Natural killer cell (primary cell): ENCODE measurements at regions not wholly inside any gene's neighbourhood (a gene's known extent, or its start where the extent isn't known, plus 50 kb on each side); places are given as distances from the start of the nearest gene placed in this dataset.

Source experiments
- ATAC-seq, 3 donors: fragments of 150-1000 bp in 2 of 3; fragments of 200-7000 bp in 1 of 3; cut with Tn5 transposase; 1 replicate in 1 of 3; 2 replicates in 2 of 3; pipeline ENCODE4 v1.10.0; 2021; ENCODE audit warnings: mild to moderate bottlenecking in 2 of 3, moderate library complexity in 2 of 3
- DNase-seq, 2 donors: peaks; one replicate each; pipeline versions ENCODE4 v3.0.0 to v3.0.0-alpha.2; 2013 to 2021; ENCODE audit warnings: mixed read lengths in 1 of 2
- H3K27ac ChIP-seq: one replicate; pipeline ENCODE4 v1.5.1; 2013; ENCODE audit warnings: mild to moderate bottlenecking, low read length
- H3K27me3 ChIP-seq: one replicate; pipeline ENCODE4 v1.6.1; 2013; ENCODE audit warnings: low read length; ENCODE audit not compliant: control insufficient read depth, insufficient read depth
- H3K36me3 ChIP-seq: one replicate; pipeline ENCODE4 v1.6.1; 2013; ENCODE audit warnings: low read length; ENCODE audit not compliant: control insufficient read depth, insufficient read depth
- H3K4me1 ChIP-seq: one replicate; pipeline ENCODE4 v1.6.1; 2013; ENCODE audit warnings: low read length; ENCODE audit not compliant: control insufficient read depth, insufficient read depth
- H3K4me3 ChIP-seq: one replicate; pipeline ENCODE4 v1.5.1; 2013; ENCODE audit warnings: low read length
- H3K9me3 ChIP-seq: one replicate; pipeline ENCODE4 v1.6.1; 2013; ENCODE audit warnings: low read length; ENCODE audit not compliant: control insufficient read depth, insufficient read depth
- H3K27ac Mint-ChIP-seq, 2 donors: one replicate each; pipeline ENCODE4 v1.8.0; 2022; ENCODE audit warnings: mild to moderate bottlenecking in 2 of 2, mixed read lengths in 2 of 2, moderate library complexity in 1 of 2
- H3K27me3 Mint-ChIP-seq, 2 donors: one replicate each; pipeline ENCODE4 v1.8.0; 2022; ENCODE audit warnings: low read depth in 2 of 2, mixed read lengths in 2 of 2
- H3K36me3 Mint-ChIP-seq: one replicate; pipeline ENCODE4 v1.8.0; 2022; ENCODE audit warnings: mixed read lengths
- H3K4me1 Mint-ChIP-seq, 2 donors: one replicate each; pipeline ENCODE4 v1.8.0; 2022; ENCODE audit warnings: mixed read lengths in 2 of 2
- H3K4me3 Mint-ChIP-seq: one replicate; pipeline ENCODE4 v1.8.0; 2022; ENCODE audit warnings: mild to moderate bottlenecking, moderate library complexity, mixed read lengths
- H3K9me3 Mint-ChIP-seq, 2 donors: one replicate each; pipeline ENCODE4 v1.8.0; 2022; ENCODE audit warnings: mixed read lengths in 2 of 2
- WGBS: methylation state at CpG from one replicate; pipeline ENCODE4 v1.1.7; 2013; ENCODE audit warnings: missing lambda C conversion rate; ENCODE audit not compliant: insufficient coverage; 5-methylcytosine and 5-hydroxymethylcytosine counted together
- intact Hi-C: fragments of 100-400 bp; cut with micrococcal nuclease; formaldehyde crosslinking; loops from one replicate; pipeline ENCODE4 v1.14.2; 2022
- TF ChIP-seq, protein P1 (sequence below): fragments of 200-600 bp; IDR thresholded peaks from one replicate; pipeline ENCODE4 v1.8.0; 2022; ENCODE audit warnings: antibody characterized with exemption

DNA sequence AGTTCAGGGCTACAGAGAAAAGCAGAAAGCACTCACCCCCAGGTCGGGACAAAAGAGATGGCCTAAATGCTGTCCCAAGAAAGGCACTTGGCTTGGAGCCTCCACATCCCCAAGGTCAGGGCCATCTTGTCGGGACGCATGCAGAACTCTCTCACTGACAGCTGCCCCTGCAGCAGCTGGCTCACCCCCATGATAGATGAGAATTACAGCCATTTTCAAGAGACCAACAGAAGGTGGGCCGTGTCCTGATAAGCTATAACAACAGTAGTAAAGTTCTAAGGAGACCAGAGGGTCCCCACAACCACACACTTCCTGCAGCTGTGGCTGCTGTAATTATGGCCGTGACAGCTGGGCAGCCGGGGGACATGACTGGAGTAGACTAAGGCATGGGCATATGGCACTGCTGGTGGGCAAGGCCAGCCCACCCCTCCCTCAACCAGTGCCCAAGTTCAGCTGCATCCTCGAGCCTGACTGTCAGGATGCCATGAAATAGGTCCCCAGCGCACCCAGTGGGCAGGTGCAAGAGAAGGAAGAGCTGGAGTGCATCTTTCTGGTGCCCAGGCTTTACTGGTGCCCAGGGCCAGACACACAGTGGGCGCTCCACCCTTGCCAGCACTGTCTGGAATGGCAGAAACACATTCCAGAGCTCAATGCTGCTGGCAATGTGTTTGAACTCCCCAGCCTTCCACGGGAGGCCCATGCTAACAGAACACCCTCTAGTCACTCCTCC is 436.7 kb upstream of the ZNF507 start:
- TF ChIP-seq, protein P1, sequence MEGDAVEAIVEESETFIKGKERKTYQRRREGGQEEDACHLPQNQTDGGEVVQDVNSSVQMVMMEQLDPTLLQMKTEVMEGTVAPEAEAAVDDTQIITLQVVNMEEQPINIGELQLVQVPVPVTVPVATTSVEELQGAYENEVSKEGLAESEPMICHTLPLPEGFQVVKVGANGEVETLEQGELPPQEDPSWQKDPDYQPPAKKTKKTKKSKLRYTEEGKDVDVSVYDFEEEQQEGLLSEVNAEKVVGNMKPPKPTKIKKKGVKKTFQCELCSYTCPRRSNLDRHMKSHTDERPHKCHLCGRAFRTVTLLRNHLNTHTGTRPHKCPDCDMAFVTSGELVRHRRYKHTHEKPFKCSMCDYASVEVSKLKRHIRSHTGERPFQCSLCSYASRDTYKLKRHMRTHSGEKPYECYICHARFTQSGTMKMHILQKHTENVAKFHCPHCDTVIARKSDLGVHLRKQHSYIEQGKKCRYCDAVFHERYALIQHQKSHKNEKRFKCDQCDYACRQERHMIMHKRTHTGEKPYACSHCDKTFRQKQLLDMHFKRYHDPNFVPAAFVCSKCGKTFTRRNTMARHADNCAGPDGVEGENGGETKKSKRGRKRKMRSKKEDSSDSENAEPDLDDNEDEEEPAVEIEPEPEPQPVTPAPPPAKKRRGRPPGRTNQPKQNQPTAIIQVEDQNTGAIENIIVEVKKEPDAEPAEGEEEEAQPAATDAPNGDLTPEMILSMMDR: no peak
- Mint-ChIP-seq H3K4me3 (no peak overlapping the region), H3K27ac (no peak overlapping the region), H3K27me3 (no peaks in the 10 kb centered on the region), H3K4me1 (peaks cover 12 to 13% of the 10 kb centered on the region in 2 donors), H3K9me3 (no peaks in the 10 kb centered on the region), H3K36me3 (no peaks in the 10 kb centered on the region)
- no peaks in the 10 kb centered on the region for H3K36me3 ChIP-seq
- ATAC-seq: no peak
- H3K27me3 ChIP-seq: no peaks in the 10 kb centered on the region
- intact Hi-C loops: no loop called here
- WGBS: 36% methylated on average over 10 of the region's 10 CpGs
- no peak overlapping the region for H3K27ac ChIP-seq
- H3K4me1 ChIP-seq: peaks cover 3% of the 10 kb centered on the region
- no peak overlapping the region for H3K4me3 ChIP-seq
- H3K9me3 ChIP-seq: no peaks in the 10 kb centered on the region
- no peak for DNase-seq

GRCh38 chr19:31910224-31910623 is 435.2 kb upstream of the ZNF507 start:
- H3K27me3 Mint-ChIP-seq: no peaks in the 10 kb centered on the region
- WGBS: 91% methylated on average over 6 of the region's 6 CpGs
- no peaks in the 10 kb centered on the region for H3K36me3 ChIP-seq

DNA sequence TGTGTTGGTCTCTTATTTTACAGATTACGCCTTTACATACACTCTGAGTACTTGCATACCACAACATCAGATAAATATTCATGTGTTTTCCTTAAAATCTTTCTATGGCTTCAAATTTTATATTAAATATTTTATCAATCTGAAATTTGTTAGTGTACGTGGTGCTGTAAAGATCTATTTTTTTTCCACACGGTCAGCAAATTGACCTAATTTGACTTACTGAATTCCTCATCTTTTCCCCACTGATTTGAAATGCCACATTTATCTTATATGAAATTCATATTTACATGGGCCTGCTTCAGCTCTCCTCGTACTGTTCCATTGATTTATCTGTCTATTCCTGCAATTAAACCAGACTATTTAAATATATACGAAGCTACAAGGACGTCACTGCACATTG is 433.8 kb upstream of the ZNF507 start:
- Mint-ChIP-seq H3K4me3 (no peak overlapping the region), H3K27ac (no peak overlapping the region), H3K27me3 (no peaks in the 10 kb centered on the region), H3K36me3 (no peaks in the 10 kb centered on the region), H3K9me3 (no peaks in the 10 kb centered on the region), H3K4me1 (peaks cover 3 to 4% of the 10 kb centered on the region in 2 donors)
- no peaks in the 10 kb centered on the region for H3K9me3 ChIP-seq
- DNase-seq: no peak
- peaks cover 1% of the 10 kb centered on the region for H3K4me1 ChIP-seq
- TF ChIP-seq, protein P1: no peak
- H3K27ac ChIP-seq: no peak overlapping the region
- intact Hi-C loops: no loop called here
- 88% methylated on average over 5 of the region's 6 CpGs for WGBS
- no peak for ATAC-seq
- no peaks in the 10 kb centered on the region for H3K36me3 ChIP-seq
- no peak overlapping the region for H3K4me3 ChIP-seq
- no peaks in the 10 kb centered on the region for H3K27me3 ChIP-seq

More at GRCh38 chr19:31910224-31910623, 435.2 kb upstream of the ZNF507 start:
- no peak overlapping the region for H3K4me3 Mint-ChIP-seq
- no peak for DNase-seq
- TF ChIP-seq, protein P1: no peak
- no peak overlapping the region for H3K27ac Mint-ChIP-seq
- H3K4me3 ChIP-seq: no peak overlapping the region
- no peak for ATAC-seq
- H3K9me3 ChIP-seq: no peaks in the 10 kb centered on the region
- peaks cover 12 to 13% of the 10 kb centered on the region in 2 donors for H3K4me1 Mint-ChIP-seq
- no peaks in the 10 kb centered on the region for H3K9me3 Mint-ChIP-seq
- intact Hi-C loops: no loop called here
- no peaks in the 10 kb centered on the region for H3K36me3 Mint-ChIP-seq
- H3K27me3 ChIP-seq: no peaks in the 10 kb centered on the region
- peaks cover 3% of the 10 kb centered on the region for H3K4me1 ChIP-seq
- no peak overlapping the region for H3K27ac ChIP-seq
